ENCODE measurements at regions not wholly inside any gene's neighbourhood (a gene's known extent, or its start where the extent isn't known, plus 50 kb on each side); places are given as distances from the start of the nearest gene placed in this dataset.

GRCh38 chr16:86245351-86245750 lies 265.0 kb upstream of the FOXF1 start:
- TF ChIP-seq CTCF (IDR thresholded peaks at IDR 0.05; ENCODE audit: insufficient read depth, low read length) (no peak), REST (IDR thresholded peaks at IDR 0.05; ENCODE audit: insufficient replicate concordance, low read depth) (no peak), POLR2AphosphoS5 (IDR thresholded peaks at IDR 0.05; ENCODE audit: low read depth) (no peak), SPI1 (IDR thresholded peaks at IDR 0.05; ENCODE audit: borderline replicate concordance, low read depth) (no peak)

Data from HL-60 (cell line).